Kidney (tissue), 13 donors: ENCODE measurements at regions not wholly inside any gene's neighbourhood (a gene's known extent, or its start where the extent isn't known, plus 50 kb on each side); places are given as distances from the start of the nearest gene placed in this dataset.
A peak's percentile ranks its signal among the peaks of the same experiment; 100 is the strongest.

ENCODE experiments used
- DNase-seq, 5 donors: peaks; one replicate each; pipeline ENCODE4 v3.0.0-alpha.2; 2013 to 2020
- FAIRE-seq: peaks from 2 replicates; lab custom pipeline; 2012; peaks lifted over from hg19 to GRCh38; lab: Jason Lieb, UNC
- H3K27ac ChIP-seq, 2 donors: one replicate each; pipeline ENCODE4 v1.7.0; 2013; ENCODE audit warnings: low read depth in 2 of 2, low read length in 2 of 2, inconsistent platforms in 1 of 2
- H3K27me3 ChIP-seq: one replicate; pipeline ENCODE4 v1.7.1; 2013; ENCODE audit warnings: low read length, inconsistent platforms; ENCODE audit not compliant: control insufficient read depth, insufficient read depth
- H3K36me3 ChIP-seq, 3 donors: one replicate each; pipeline versions ENCODE4 v1.7.0 to v1.7.1; 2013; ENCODE audit warnings: low read length in 3 of 3, control low read depth in 1 of 3, inconsistent platforms in 1 of 3; ENCODE audit not compliant: insufficient read depth in 3 of 3, control insufficient read depth in 2 of 3
- H3K4me1 ChIP-seq, 3 donors: one replicate each; pipeline versions ENCODE4 v1.7.0 to v1.7.1; 2013; ENCODE audit warnings: low read length in 3 of 3, inconsistent platforms in 1 of 3, low read depth in 1 of 3; ENCODE audit not compliant: control insufficient read depth in 2 of 3, insufficient read depth in 2 of 3
- H3K4me3 ChIP-seq, 3 donors: one replicate each; pipeline versions ENCODE4 v1.7.0 to v1.8.1; 2013; ENCODE audit warnings: low read length in 3 of 3, control low read depth in 1 of 3, inconsistent platforms in 1 of 3
- H3K9ac ChIP-seq, 3 donors: one replicate each; pipeline versions ENCODE4 v1.7.0 to v1.7.1; 2013; ENCODE audit warnings: low read length in 3 of 3, control low read depth in 1 of 3, inconsistent platforms in 1 of 3
- H3K9me3 ChIP-seq, 3 donors: one replicate each; pipeline versions ENCODE4 v1.7.0 to v1.7.1; 2013; ENCODE audit warnings: low read length in 3 of 3, control low read depth in 1 of 3, inconsistent platforms in 1 of 3; ENCODE audit not compliant: control insufficient read depth in 2 of 3, insufficient read depth in 1 of 3
- CTCF ChIP-seq: IDR thresholded peaks from 3 replicates; pipeline ENCODE4 v1.5.1; 2012; ENCODE audit warnings: mild to moderate bottlenecking, moderate library complexity, borderline replicate concordance; ENCODE audit not compliant: insufficient read depth; ENCODE audit errors: extremely low read depth
- intact Hi-C: fragments of 100-400 bp; cut with DNase I; formaldehyde crosslinking; loops from one replicate; pipeline ENCODE4 v1.11.1; 2022
- donor health status: control.
- donor health status: control.
- donor health status: control.
- donor health status: control.
- donor health status: control.
- donor health status: DM: yes; HTN: yes; CAD: no.
- donor health status: Normal renal cell carcinoma (clear cell type).

- FAIRE-seq (no peak), DNase-seq (no peak)
- TF ChIP-seq CTCF: no peak
- no peak overlapping the region for H3K9ac ChIP-seq
- peaks cover 0 to 14% (median 0%) of the 10 kb centered on the region in 3 donors for H3K4me1 ChIP-seq
- intact Hi-C loops: loop anchor here (10.0 kb wide), 1 partner anchor 58 kb away; no protein-coding TSS in a partner anchor
- no peaks in the 10 kb centered on the region for H3K36me3 ChIP-seq
- H3K27ac ChIP-seq: no peak overlapping the region
- H3K4me3 ChIP-seq: no peak overlapping the region
- H3K27me3 ChIP-seq: no peaks in the 10 kb centered on the region
- peaks cover 0 to 5% (median 2%) of the 10 kb centered on the region in 3 donors for H3K9me3 ChIP-seq
Observed at GRCh38 chr15:95362306-95362705, 968.2 kb upstream of the NR2F2 start.

- no peak overlapping the region for H3K27ac ChIP-seq
- FAIRE-seq (no peak), DNase-seq (peak in 2 of 5 donors; percentile 22 to 64)
- no peak overlapping the region for H3K9ac ChIP-seq
- intact Hi-C loops: loop anchor here (10.0 kb wide), 1 partner anchor 59 kb away; no protein-coding TSS in a partner anchor
- no peaks in the 10 kb centered on the region for H3K27me3 ChIP-seq
- H3K9me3 ChIP-seq: peaks cover 0 to 5% (median 2%) of the 10 kb centered on the region in 3 donors
- no peaks in the 10 kb centered on the region for H3K36me3 ChIP-seq
- TF ChIP-seq CTCF: no peak
- peaks cover 0 to 16% (median 0%) of the 10 kb centered on the region in 3 donors for H3K4me1 ChIP-seq
- H3K4me3 ChIP-seq: no peak overlapping the region
Observed at GRCh38 chr15:95363646-95364045, 966.9 kb upstream of the NR2F2 start.

- H3K4me1 ChIP-seq: peaks cover 0 to 15% (median 0%) of the 10 kb centered on the region in 3 donors
- H3K36me3 ChIP-seq: no peaks in the 10 kb centered on the region
- DNase-seq (peak in 4 of 5 donors; percentile 60 to 95 (median 74)), FAIRE-seq (no peak)
- intact Hi-C loops: loop anchor here (10.0 kb wide), 1 partner anchor 61 kb away; no protein-coding TSS in a partner anchor
- H3K27me3 ChIP-seq: no peaks in the 10 kb centered on the region
- H3K4me3 ChIP-seq: no peak overlapping the region
- peak overlapping the region; percentile 59 for H3K27ac ChIP-seq
- TF ChIP-seq CTCF: no peak
- H3K9ac ChIP-seq: no peak overlapping the region
- peaks cover 0 to 5% (median 2%) of the 10 kb centered on the region in 3 donors for H3K9me3 ChIP-seq
Observed at GRCh38 chr15:95365511-95366107, 964.9 kb upstream of the NR2F2 start.
